Liver (tissue), 3 donors: ENCODE measurements at regions not wholly inside any gene's neighbourhood (a gene's known extent, or its start where the extent isn't known, plus 50 kb on each side); places are given as distances from the start of the nearest gene placed in this dataset.

Experiments
- NR2F2 ChIP-seq: IDR thresholded peaks from 2 replicates; pipeline ENCODE4 v1.6.1; 2016; ENCODE audit warnings: antibody characterized with exemption
- RXRA ChIP-seq, 2 donors: IDR thresholded peaks; 2 replicates each; pipeline ENCODE4 v1.6.1; 2017 to 2018; ENCODE audit warnings: antibody characterized with exemption in 2 of 2, mild to moderate bottlenecking in 1 of 2
- TF ChIP-seq, protein P1 (sequence below): fragments of 150-350 bp; IDR thresholded peaks from 2 replicates; pipeline ENCODE4 v1.5.1; 2017; ENCODE audit warnings: improper control_type of control experiment, low read depth, low read length; ENCODE audit not compliant: missing input control
- donor health status: healthy.
- donor health status: healthy.

DNA sequence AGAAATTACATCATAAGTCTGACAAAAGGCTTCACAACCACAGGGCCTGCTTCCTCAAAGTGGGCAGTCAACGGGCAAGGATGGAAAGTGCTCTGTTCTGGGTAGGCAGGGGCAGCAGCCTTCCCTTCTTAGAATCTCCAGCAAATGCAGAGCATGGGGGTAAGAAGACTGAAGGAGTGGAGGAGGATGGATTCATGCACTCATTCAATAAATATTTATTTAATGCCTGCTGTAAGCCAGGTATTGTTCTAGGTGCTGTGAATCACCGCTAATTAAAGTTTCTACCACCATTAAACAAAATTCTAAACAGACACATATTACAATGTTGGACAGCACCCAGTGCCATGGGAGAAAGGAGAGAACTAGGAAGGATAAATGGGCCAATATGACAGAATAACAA lies 195.6 kb downstream of the ELAVL2 start:
- no peak for TF ChIP-seq RXRA (IDR thresholded peaks at IDR 0.05)
- TF ChIP-seq, protein P1, sequence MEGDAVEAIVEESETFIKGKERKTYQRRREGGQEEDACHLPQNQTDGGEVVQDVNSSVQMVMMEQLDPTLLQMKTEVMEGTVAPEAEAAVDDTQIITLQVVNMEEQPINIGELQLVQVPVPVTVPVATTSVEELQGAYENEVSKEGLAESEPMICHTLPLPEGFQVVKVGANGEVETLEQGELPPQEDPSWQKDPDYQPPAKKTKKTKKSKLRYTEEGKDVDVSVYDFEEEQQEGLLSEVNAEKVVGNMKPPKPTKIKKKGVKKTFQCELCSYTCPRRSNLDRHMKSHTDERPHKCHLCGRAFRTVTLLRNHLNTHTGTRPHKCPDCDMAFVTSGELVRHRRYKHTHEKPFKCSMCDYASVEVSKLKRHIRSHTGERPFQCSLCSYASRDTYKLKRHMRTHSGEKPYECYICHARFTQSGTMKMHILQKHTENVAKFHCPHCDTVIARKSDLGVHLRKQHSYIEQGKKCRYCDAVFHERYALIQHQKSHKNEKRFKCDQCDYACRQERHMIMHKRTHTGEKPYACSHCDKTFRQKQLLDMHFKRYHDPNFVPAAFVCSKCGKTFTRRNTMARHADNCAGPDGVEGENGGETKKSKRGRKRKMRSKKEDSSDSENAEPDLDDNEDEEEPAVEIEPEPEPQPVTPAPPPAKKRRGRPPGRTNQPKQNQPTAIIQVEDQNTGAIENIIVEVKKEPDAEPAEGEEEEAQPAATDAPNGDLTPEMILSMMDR = no peak
- TF ChIP-seq NR2F2 = no peak
